ENCODE measurements at regions not wholly inside any gene's neighbourhood (a gene's known extent, or its start where the extent isn't known, plus 50 kb on each side); places are given as distances from the start of the nearest gene placed in this dataset.

GRCh38 chr12:69024413-69024812, 91.4 kb upstream of the CPM start:
- H3K36me3 ChIP-seq, result no peaks in the 10 kb centered on the region
- H3K27me3 ChIP-seq, result peaks cover 16% of the 10 kb centered on the region
- no peaks in the 10 kb centered on the region for H3K4me1 ChIP-seq
- DNase-seq, result no peak
- TF ChIP-seq CTCF (IDR thresholded peaks at IDR 0.05; ENCODE audit: low read depth, low read length), result no peak
- H3K4me3 ChIP-seq (ENCODE audit: low read depth, low read length), result no peak overlapping the region
- H3K9me3 ChIP-seq, result no peaks in the 10 kb centered on the region

GRCh38 chr12:69024907-69025306, 91.9 kb upstream of the CPM start:
- Histone ChIP-seq H3K9me3 (no peaks in the 10 kb centered on the region), H3K27me3 (peaks cover 16% of the 10 kb centered on the region), H3K36me3 (no peaks in the 10 kb centered on the region), H3K4me1 (no peaks in the 10 kb centered on the region), H3K4me3 (ENCODE audit: low read depth, low read length) (no peak overlapping the region)
- DNase-seq, result no peak
- no peak for TF ChIP-seq CTCF (IDR thresholded peaks at IDR 0.05; ENCODE audit: low read depth, low read length)

GRCh38 chr12:69026336-69026735, 93.4 kb upstream of the CPM start:
- H3K4me1 ChIP-seq, result no peaks in the 10 kb centered on the region
- no peak for TF ChIP-seq CTCF (IDR thresholded peaks at IDR 0.05; ENCODE audit: low read depth, low read length)

GRCh38 chr12:69027411-69027881, 94.5 kb upstream of the CPM start:
- Histone ChIP-seq H3K9me3 (no peaks in the 10 kb centered on the region), H3K4me3 (ENCODE audit: low read depth, low read length) (no peak overlapping the region), H3K4me1 (no peaks in the 10 kb centered on the region), H3K36me3 (no peaks in the 10 kb centered on the region), H3K27me3 (peaks cover 16% of the 10 kb centered on the region)
- no peak for DNase-seq
- TF ChIP-seq CTCF (IDR thresholded peaks at IDR 0.05; ENCODE audit: low read depth, low read length), result no peak

More at GRCh38 chr12:69026336-69026735, 93.4 kb upstream of the CPM start:
- Histone ChIP-seq H3K27me3 (peaks cover 16% of the 10 kb centered on the region), H3K9me3 (no peaks in the 10 kb centered on the region), H3K4me3 (ENCODE audit: low read depth, low read length) (no peak overlapping the region), H3K36me3 (no peaks in the 10 kb centered on the region)
- DNase-seq, result no peak

GRCh38 chr12:69028941-69029729, 96.2 kb upstream of the CPM start:
- Histone ChIP-seq H3K36me3 (no peaks in the 10 kb centered on the region), H3K9me3 (no peaks in the 10 kb centered on the region), H3K4me1 (no peaks in the 10 kb centered on the region), H3K4me3 (ENCODE audit: low read depth, low read length) (no peak overlapping the region), H3K27me3 (peaks cover 16% of the 10 kb centered on the region)
- no peak for TF ChIP-seq CTCF (IDR thresholded peaks at IDR 0.05; ENCODE audit: low read depth, low read length)
- DNase-seq, result no peak

- Histone ChIP-seq H3K9me3 (no peaks in the 10 kb centered on the region), H3K27me3 (peaks cover 13% of the 10 kb centered on the region), H3K4me1 (no peaks in the 10 kb centered on the region), H3K36me3 (no peaks in the 10 kb centered on the region), H3K4me3 (ENCODE audit: low read depth, low read length) (no peak overlapping the region)
- no peak for TF ChIP-seq CTCF (IDR thresholded peaks at IDR 0.05; ENCODE audit: low read depth, low read length)
- no peak for DNase-seq
These were observed 97.3 kb upstream of the CPM start for GRCh38 chr12:69030321-69030720.
